Thymus (tissue), 11 donors: ENCODE measurements at regions not wholly inside any gene's neighbourhood (a gene's known extent, or its start where the extent isn't known, plus 50 kb on each side); places are given as distances from the start of the nearest gene placed in this dataset.
"Not testable (repeated sequence)": the region's sequence is repeated elsewhere in the genome, so short reads cannot be mapped to it uniquely, and the experiment has no call there.

ENCODE experiments used
- DNase-seq, 9 donors: peaks; one replicate each; pipeline ENCODE4 v3.0.0-alpha.2; 2013; ENCODE audit warnings: low spot score in 9 of 9, low read depth in 6 of 9, missing footprints in 1 of 9
- H3K27ac ChIP-seq, 2 donors: one replicate each; pipeline ENCODE4 v1.5.1; 2013; ENCODE audit warnings: control low read depth in 1 of 2, low read depth in 1 of 2, low read length in 1 of 2, mild to moderate bottlenecking in 1 of 2, moderate library complexity in 1 of 2
- H3K27me3 ChIP-seq, 2 donors: one replicate each; pipeline ENCODE4 v1.5.1; 2013; ENCODE audit warnings: low read length in 1 of 2; ENCODE audit not compliant: control insufficient read depth in 2 of 2, insufficient read depth in 1 of 2
- H3K36me3 ChIP-seq, 2 donors: one replicate each; pipeline ENCODE4 v1.5.1; 2013; ENCODE audit warnings: low read length in 1 of 2, mild to moderate bottlenecking in 1 of 2, moderate library complexity in 1 of 2; ENCODE audit not compliant: control insufficient read depth in 2 of 2, insufficient read depth in 2 of 2
- H3K4me1 ChIP-seq, 2 donors: one replicate each; pipeline ENCODE4 v1.5.1; 2013; ENCODE audit warnings: low read length in 2 of 2; ENCODE audit not compliant: control insufficient read depth in 2 of 2, insufficient read depth in 2 of 2
- H3K4me3 ChIP-seq, 2 donors: one replicate each; pipeline ENCODE4 v1.5.1; 2013; ENCODE audit warnings: low read length in 2 of 2, control low read depth in 1 of 2, mild to moderate bottlenecking in 1 of 2
- H3K9me3 ChIP-seq, 2 donors: one replicate each; pipeline ENCODE4 v1.5.1; 2013; ENCODE audit warnings: low read length in 1 of 2, mild to moderate bottlenecking in 1 of 2; ENCODE audit not compliant: control insufficient read depth in 2 of 2, insufficient read depth in 1 of 2
- WGBS: extraction: QIAGEN DNeasy Blood & Tissue Kit; methylation state at CpG from one replicate; pipeline ENCODE4 v1.1.7; 2013; 5-methylcytosine and 5-hydroxymethylcytosine counted together
- donor health status: healthy.

GRCh38 chr5:43837996-43838395, 235.0 kb downstream of the NNT start:
- WGBS = 96% methylated on average over 1 of the region's 1 CpG
- DNase-seq = no peak
- H3K9me3 ChIP-seq = no peaks in the 10 kb centered on the region
- no peaks in the 10 kb centered on the region for H3K27me3 ChIP-seq
- H3K27ac ChIP-seq = no peak overlapping the region
- H3K4me1 ChIP-seq = no peaks in the 10 kb centered on the region
- H3K4me3 ChIP-seq = no peak overlapping the region
- H3K36me3 ChIP-seq = no peaks in the 10 kb centered on the region

- Histone ChIP-seq H3K27ac (no peak overlapping the region), H3K36me3 (no peaks in the 10 kb centered on the region), H3K27me3 (no peaks in the 10 kb centered on the region), H3K9me3 (no peaks in the 10 kb centered on the region), H3K4me1 (no peaks in the 10 kb centered on the region), H3K4me3 (no peak overlapping the region)
- DNase-seq = no peak
- WGBS = 87% methylated on average over 2 of the region's 2 CpGs
Measured at GRCh38 chr5:43837091-43837490, 234.1 kb downstream of the NNT start.

- DNase-seq = no peak
- no peaks in the 10 kb centered on the region for H3K36me3 ChIP-seq
- WGBS = 94% methylated on average over 1 of the region's 1 CpG
- no peak overlapping the region for H3K4me3 ChIP-seq
- H3K27ac ChIP-seq = no peak overlapping the region
- H3K4me1 ChIP-seq = no peaks in the 10 kb centered on the region
- H3K27me3 ChIP-seq = no peaks in the 10 kb centered on the region
- no peaks in the 10 kb centered on the region for H3K9me3 ChIP-seq
Measured at GRCh38 chr5:43833961-43834360, 231.0 kb downstream of the NNT start.

- not testable (repeated sequence) for DNase-seq, H3K4me1 ChIP-seq, H3K27ac ChIP-seq, H3K36me3 ChIP-seq, H3K9me3 ChIP-seq, H3K4me3 ChIP-seq, H3K27me3 ChIP-seq
- 96% methylated on average over 26 of the region's 26 CpGs for whole genome bisulfite sequencing
Measured at GRCh38 chr5:43824325-43824964, 221.5 kb downstream of the NNT start.

- H3K27ac ChIP-seq, H3K4me1 ChIP-seq: not testable (repeated sequence)
- 90% methylated on average over 1 of the region's 1 CpG for WGBS
Measured at GRCh38 chr5:43818394-43818793, 215.4 kb downstream of the NNT start.

GRCh38 chr5:43815497-43815896, 212.5 kb downstream of the NNT start:
- peaks cover 2 to 9% of the 10 kb centered on the region in 2 donors for H3K9me3 ChIP-seq
- H3K4me3 ChIP-seq = no peak overlapping the region
- H3K4me1 ChIP-seq = no peaks in the 10 kb centered on the region
- H3K27ac ChIP-seq = no peak overlapping the region
- H3K36me3 ChIP-seq = no peaks in the 10 kb centered on the region
- DNase-seq = no peak
- no peaks in the 10 kb centered on the region for H3K27me3 ChIP-seq

More at GRCh38 chr5:43818394-43818793, 215.4 kb downstream of the NNT start:
- H3K36me3 ChIP-seq, H3K4me3 ChIP-seq, H3K9me3 ChIP-seq, DNase-seq, H3K27me3 ChIP-seq: not testable (repeated sequence)

GRCh38 chr5:43804723-43805122, 201.7 kb downstream of the NNT start:
- no peaks in the 10 kb centered on the region for H3K27me3 ChIP-seq
- no peak for DNase-seq
- no peaks in the 10 kb centered on the region for H3K36me3 ChIP-seq
- H3K4me3 ChIP-seq = no peak overlapping the region
- no peak overlapping the region for H3K27ac ChIP-seq
- H3K4me1 ChIP-seq = no peaks in the 10 kb centered on the region
- no peaks in the 10 kb centered on the region for H3K9me3 ChIP-seq

- no peaks in the 10 kb centered on the region for H3K27me3 ChIP-seq
- no peaks in the 10 kb centered on the region for H3K4me1 ChIP-seq
- no peak overlapping the region for H3K27ac ChIP-seq
- 96% methylated on average over 3 of the region's 3 CpGs for WGBS
- H3K36me3 ChIP-seq = no peaks in the 10 kb centered on the region
- no peak overlapping the region for H3K4me3 ChIP-seq
- no peak for DNase-seq
- no peaks in the 10 kb centered on the region for H3K9me3 ChIP-seq
Measured at GRCh38 chr5:43804041-43804440, 201.1 kb downstream of the NNT start.

- Histone ChIP-seq H3K36me3 (no peaks in the 10 kb centered on the region), H3K27me3 (no peaks in the 10 kb centered on the region), H3K4me1 (no peaks in the 10 kb centered on the region), H3K9me3 (no peaks in the 10 kb centered on the region), H3K27ac (no peak overlapping the region), H3K4me3 (no peak overlapping the region)
- DNase-seq = no peak
- WGBS = 94% methylated on average over 3 of the region's 3 CpGs
Measured at GRCh38 chr5:43802651-43803050, 199.7 kb downstream of the NNT start.

- Histone ChIP-seq H3K4me3 (no peak overlapping the region), H3K36me3 (no peaks in the 10 kb centered on the region), H3K9me3 (no peaks in the 10 kb centered on the region), H3K4me1 (no peaks in the 10 kb centered on the region), H3K27ac (no peak overlapping the region), H3K27me3 (no peaks in the 10 kb centered on the region)
- WGBS = 79% methylated on average over 1 of the region's 1 CpG
- DNase-seq = no peak
Measured at GRCh38 chr5:43802119-43802518, 199.1 kb downstream of the NNT start.
